HFF-Myc (cell line): ENCODE measurements at regions not wholly inside any gene's neighbourhood (a gene's known extent, or its start where the extent isn't known, plus 50 kb on each side); places are given as distances from the start of the nearest gene placed in this dataset.

Source experiments
- DNase-seq: peaks from one replicate; pipeline ENCODE4 v3.0.0-alpha.2; 2011; ENCODE audit warnings: low read depth; ENCODE audit errors: extremely low read depth
- H3K4me3 ChIP-seq: replicated peaks from 2 replicates; pipeline ENCODE4 v1.5.1; 2011; ENCODE audit warnings: low read depth, mild to moderate bottlenecking, control low read depth, low read length
- TF ChIP-seq, protein P1 (sequence below): IDR thresholded peaks from 2 replicates; pipeline ENCODE4 v1.5.1; 2012; ENCODE audit warnings: mild to moderate bottlenecking, low read depth, low read length, control low read depth; ENCODE audit errors: missing control alignments

- DNase-seq: no peak
- TF ChIP-seq, protein P1, sequence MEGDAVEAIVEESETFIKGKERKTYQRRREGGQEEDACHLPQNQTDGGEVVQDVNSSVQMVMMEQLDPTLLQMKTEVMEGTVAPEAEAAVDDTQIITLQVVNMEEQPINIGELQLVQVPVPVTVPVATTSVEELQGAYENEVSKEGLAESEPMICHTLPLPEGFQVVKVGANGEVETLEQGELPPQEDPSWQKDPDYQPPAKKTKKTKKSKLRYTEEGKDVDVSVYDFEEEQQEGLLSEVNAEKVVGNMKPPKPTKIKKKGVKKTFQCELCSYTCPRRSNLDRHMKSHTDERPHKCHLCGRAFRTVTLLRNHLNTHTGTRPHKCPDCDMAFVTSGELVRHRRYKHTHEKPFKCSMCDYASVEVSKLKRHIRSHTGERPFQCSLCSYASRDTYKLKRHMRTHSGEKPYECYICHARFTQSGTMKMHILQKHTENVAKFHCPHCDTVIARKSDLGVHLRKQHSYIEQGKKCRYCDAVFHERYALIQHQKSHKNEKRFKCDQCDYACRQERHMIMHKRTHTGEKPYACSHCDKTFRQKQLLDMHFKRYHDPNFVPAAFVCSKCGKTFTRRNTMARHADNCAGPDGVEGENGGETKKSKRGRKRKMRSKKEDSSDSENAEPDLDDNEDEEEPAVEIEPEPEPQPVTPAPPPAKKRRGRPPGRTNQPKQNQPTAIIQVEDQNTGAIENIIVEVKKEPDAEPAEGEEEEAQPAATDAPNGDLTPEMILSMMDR: no peak
- no peak overlapping the region for H3K4me3 ChIP-seq
These were observed 841.1 kb downstream of the CENPC start for GRCh38 chr4:66704243-66704642.

DNA sequence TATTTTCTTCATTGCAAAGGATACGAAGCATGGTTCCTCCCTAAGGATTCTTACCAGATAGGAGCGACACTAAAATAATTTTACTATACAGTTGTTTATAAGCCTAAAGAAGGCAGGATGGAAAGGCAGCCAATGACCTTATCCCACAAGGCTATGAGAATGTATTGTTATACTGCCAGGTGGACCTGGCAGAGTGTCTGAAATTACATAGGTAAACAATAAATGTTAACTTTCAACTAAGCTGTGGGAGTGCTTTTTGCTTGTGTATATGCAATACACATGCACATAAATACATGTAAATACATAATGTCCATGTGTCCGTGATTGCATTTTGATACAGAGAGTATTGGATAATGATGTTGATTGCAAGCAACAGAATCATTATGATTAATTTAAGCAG is 850.6 kb downstream of the CENPC start:
- TF ChIP-seq, protein P1: no peak
- DNase-seq: no peak
- H3K4me3 ChIP-seq: no peak overlapping the region

- TF ChIP-seq, protein P1: no peak
- DNase-seq: no peak
- no peak overlapping the region for H3K4me3 ChIP-seq
These were observed 851.6 kb downstream of the CENPC start for GRCh38 chr4:66693694-66694093.

DNA sequence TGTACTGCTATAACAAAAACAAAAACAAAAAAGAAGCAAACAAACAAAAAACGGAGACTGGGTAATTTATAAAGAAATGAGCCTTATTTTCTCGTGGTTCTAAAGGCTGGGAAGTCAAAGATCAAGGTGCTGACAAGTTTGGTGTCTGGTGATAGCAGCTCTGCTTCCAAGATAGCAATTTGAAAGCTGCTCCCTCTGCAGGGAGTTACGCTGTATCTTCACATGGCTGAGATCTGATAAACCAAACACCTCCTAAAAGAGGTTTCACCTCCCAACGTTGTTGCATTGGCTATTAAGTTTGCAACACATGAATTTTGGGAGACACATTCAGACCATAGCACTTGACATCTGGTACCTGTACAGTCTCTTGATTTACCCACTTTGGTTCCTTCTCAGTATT is 854.2 kb downstream of the CENPC start:
- no peak for DNase-seq
- H3K4me3 ChIP-seq: no peak overlapping the region
- TF ChIP-seq, protein P1: no peak

- no peak overlapping the region for H3K4me3 ChIP-seq
- TF ChIP-seq, protein P1: no peak
- no peak for DNase-seq
These were observed 856.6 kb downstream of the CENPC start for GRCh38 chr4:66688674-66689073.

- TF ChIP-seq, protein P1: no peak
- DNase-seq: no peak
- no peak overlapping the region for H3K4me3 ChIP-seq
These were observed 857.8 kb downstream of the CENPC start for GRCh38 chr4:66687459-66687858.

DNA sequence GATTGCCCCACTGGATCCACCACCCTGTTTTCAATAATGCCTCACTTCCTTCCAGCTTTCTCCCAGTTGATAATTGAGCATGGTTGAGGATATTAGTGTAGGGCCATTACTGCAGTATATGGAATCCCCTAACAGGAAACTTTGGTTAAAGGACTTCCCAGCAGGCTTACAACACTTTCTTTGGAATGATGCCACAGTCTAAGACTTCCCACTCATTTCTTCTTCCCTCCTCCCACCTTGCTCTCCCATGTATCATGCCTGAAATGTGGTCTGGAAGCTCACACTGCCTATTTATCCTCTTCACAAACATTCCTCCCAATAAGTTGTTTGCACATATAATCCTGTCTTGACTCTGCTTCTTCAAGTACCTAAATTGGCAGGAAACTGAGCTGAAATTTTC is 863.3 kb downstream of the CENPC start:
- no peak for DNase-seq
- TF ChIP-seq, protein P1: no peak
- no peak overlapping the region for H3K4me3 ChIP-seq
